H1 (cell line): ENCODE measurements at regions not wholly inside any gene's neighbourhood (a gene's known extent, or its start where the extent isn't known, plus 50 kb on each side); places are given as distances from the start of the nearest gene placed in this dataset.

ENCODE experiments used
- CTCF ChIA-PET: fragments of 300-600 bp; sonication (Branson Sonifier 250); formaldehyde crosslinking; loops from one replicate; lab custom pipeline; 2021; ENCODE audit not compliant: partially characterized antibody; lab: Charles Lee
- POLR2A ChIA-PET: fragments of 300-600 bp; sonication (Branson Sonifier 250); formaldehyde crosslinking; loops from one replicate; lab custom pipeline; 2021; ENCODE audit warnings: inconsistent platforms; ENCODE audit not compliant: partially characterized antibody; lab: Charles Lee
- DNase-seq, 2 experiments: peaks; one replicate each; pipeline versions ENCODE4 v3.0.0 to v3.0.0-alpha.2; 2010 to 2022; ENCODE audit warnings: low spot score in 2 of 2, low read depth in 1 of 2, mixed read lengths in 1 of 2
- FAIRE-seq: peaks from 2 replicates; lab custom pipeline; 2011; peaks lifted over from hg19 to GRCh38; lab: Jason Lieb, UNC
- H2AFZ ChIP-seq: 2 replicates; pipeline ENCODE4 v1.8.1; 2012; ENCODE audit warnings: low read length, inconsistent platforms
- H2AK5ac ChIP-seq: 2 replicates; pipeline ENCODE4 v1.6.1; 2013; ENCODE audit warnings: low read depth, low read length
- H2BK120ac ChIP-seq: replicated peaks from 2 replicates; pipeline ENCODE3; 2013; ENCODE audit warnings: low read depth, low read length, inconsistent platforms
- H2BK12ac ChIP-seq: 2 replicates; pipeline ENCODE4 v1.6.1; 2013; ENCODE audit warnings: low read depth, low read length
- H2BK15ac ChIP-seq: 2 replicates; pipeline ENCODE4 v1.6.1; 2013; ENCODE audit warnings: low read length
- H2BK20ac ChIP-seq: 2 replicates; pipeline ENCODE4 v1.6.1; 2013; ENCODE audit warnings: low read length
- H2BK5ac ChIP-seq: 2 replicates; pipeline ENCODE4 v1.6.1; 2013; ENCODE audit warnings: low read depth, low read length
- H3K14ac ChIP-seq: 2 replicates; pipeline ENCODE4 v1.6.1; 2013; ENCODE audit warnings: inconsistent platforms; ENCODE audit not compliant: insufficient read length
- H3K18ac ChIP-seq: 2 replicates; pipeline ENCODE4 v1.6.1; 2013; ENCODE audit warnings: low read length; ENCODE audit errors: extremely low read depth
- H3K23ac ChIP-seq: 2 replicates; pipeline ENCODE4 v1.6.1; 2013; ENCODE audit warnings: inconsistent platforms; ENCODE audit not compliant: insufficient read length
- H3K23me2 ChIP-seq: 2 replicates; pipeline ENCODE4 v1.6.1; 2013; ENCODE audit warnings: low read depth, low read length
- H3K27ac ChIP-seq: 2 replicates; pipeline ENCODE4 v1.6.1; 2011; ENCODE audit warnings: low read depth, low read length, inconsistent platforms
- H3K27me3 ChIP-seq, 4 experiments: replicated peaks in 1 of 4; 1 replicate in 1 of 4; 2 replicates in 3 of 4; pipeline versions ENCODE4 v1.6.1 to v1.8.1; 2011 to 2013; ENCODE audit warnings: low read length in 3 of 4, mild to moderate bottlenecking in 3 of 4, inconsistent platforms in 2 of 4, mixed read lengths in 2 of 4, moderate library complexity in 1 of 4; ENCODE audit not compliant: control insufficient read depth in 3 of 4, insufficient read depth in 3 of 4; ENCODE audit errors: extremely low read depth in 1 of 4
- H3K36me3 ChIP-seq, 4 experiments: 2 replicates each; pipeline versions ENCODE4 v1.6.1 to v1.8.1; 2011 to 2013; ENCODE audit warnings: mild to moderate bottlenecking in 4 of 4, low read length in 3 of 4, moderate library complexity in 2 of 4, control low read depth in 1 of 4, inconsistent platforms in 1 of 4; ENCODE audit not compliant: insufficient read depth in 4 of 4, control insufficient read depth in 2 of 4
- H3K4ac ChIP-seq: replicated peaks from 2 replicates; pipeline ENCODE3; 2013; ENCODE audit warnings: low read length, low read depth, mixed read lengths, inconsistent platforms; ENCODE audit not compliant: insufficient read length
- H3K4me1 ChIP-seq, 4 experiments: replicated peaks in 1 of 4; 1 replicate in 1 of 4; 2 replicates in 3 of 4; pipeline versions ENCODE4 v1.6.1 to v1.8.1; 2011 to 2013; ENCODE audit warnings: low read length in 3 of 4, inconsistent platforms in 2 of 4, mixed read lengths in 1 of 4; ENCODE audit not compliant: insufficient read depth in 4 of 4, control insufficient read depth in 3 of 4
- H3K4me2 ChIP-seq, 2 experiments: 2 replicates each; pipeline versions ENCODE4 v1.6.1 to v1.8.1; 2011 to 2013; ENCODE audit warnings: low read depth in 2 of 2, low read length in 2 of 2, control low read depth in 1 of 2, inconsistent platforms in 1 of 2, mild to moderate bottlenecking in 1 of 2; ENCODE audit not compliant: insufficient read depth in 1 of 2
- H3K4me3 ChIP-seq, 4 experiments: fragments of 200-600, 300-600 bp in 1 of 4; sonication (generic), shearing (Covaris generic), sonication (Bioruptor Twin) in 1 of 4; 2 replicates each; pipeline versions ENCODE4 v1.5.1 to v1.8.1; 2011 to 2016; ENCODE audit warnings: low read length in 4 of 4, low read depth in 3 of 4, control low read depth in 2 of 4, inconsistent platforms in 2 of 4, mild to moderate bottlenecking in 2 of 4, mixed read lengths in 1 of 4, moderate library complexity in 1 of 4; ENCODE audit not compliant: insufficient read depth in 2 of 4; ENCODE audit errors: extremely low read depth in 1 of 4
- H3K56ac ChIP-seq: replicated peaks from 2 replicates; pipeline ENCODE3; 2013; ENCODE audit warnings: low read depth, mild to moderate bottlenecking, mixed read lengths, low read length, inconsistent platforms; ENCODE audit not compliant: insufficient read length
- H3K79me1 ChIP-seq: 2 replicates; pipeline ENCODE4 v1.6.1; 2013; ENCODE audit warnings: low read depth, low read length, control low read depth
- H3K79me2 ChIP-seq, 2 experiments: 2 replicates each; pipeline versions ENCODE4 v1.6.1 to v1.8.1; 2012 to 2013; ENCODE audit warnings: low read length in 2 of 2, mild to moderate bottlenecking in 2 of 2, inconsistent platforms in 1 of 2; ENCODE audit not compliant: insufficient read depth in 2 of 2, control insufficient read depth in 1 of 2
- H3K9ac ChIP-seq, 4 experiments: replicated peaks in 1 of 4; 1 replicate in 1 of 4; 2 replicates in 3 of 4; pipeline versions ENCODE4 v1.6.1 to v1.8.1; 2011 to 2013; ENCODE audit warnings: low read depth in 3 of 4, low read length in 3 of 4, control low read depth in 2 of 4, mild to moderate bottlenecking in 2 of 4, moderate library complexity in 2 of 4, inconsistent platforms in 1 of 4; ENCODE audit errors: extremely low read depth in 1 of 4
- H3K9me3 ChIP-seq, 2 experiments: 2 replicates each; pipeline versions ENCODE4 v1.6.1 to v1.8.1; 2012 to 2013; ENCODE audit warnings: mild to moderate bottlenecking in 2 of 2, moderate library complexity in 2 of 2, control low read depth in 1 of 2, inconsistent platforms in 1 of 2, low read depth in 1 of 2, low read length in 1 of 2, mixed read lengths in 1 of 2; ENCODE audit not compliant: insufficient read depth in 2 of 2
- H4K20me1 ChIP-seq, 2 experiments: replicated peaks in 1 of 2; 2 replicates each; pipeline versions ENCODE3 to v1.8.1; 2011 to 2013; ENCODE audit warnings: inconsistent platforms in 2 of 2, low read length in 2 of 2, mild to moderate bottlenecking in 1 of 2; ENCODE audit not compliant: insufficient read depth in 2 of 2, control insufficient read depth in 1 of 2
- H4K5ac ChIP-seq: 2 replicates; pipeline ENCODE4 v1.6.1; 2013; ENCODE audit warnings: low read length, low read depth, mixed read lengths, inconsistent platforms; ENCODE audit not compliant: insufficient read length
- H4K8ac ChIP-seq: 2 replicates; pipeline ENCODE4 v1.8.0; 2013; ENCODE audit warnings: mild to moderate bottlenecking, moderate library complexity, low read length, inconsistent platforms; ENCODE audit not compliant: insufficient read depth; ENCODE audit errors: extremely low read depth
- H4K91ac ChIP-seq: replicated peaks from 2 replicates; pipeline ENCODE3; 2013; ENCODE audit warnings: low read length, mixed read lengths, inconsistent platforms; ENCODE audit not compliant: insufficient read length
- BRCA1 ChIP-seq: IDR thresholded peaks from 2 replicates; pipeline ENCODE4 v1.6.1; 2012; ENCODE audit warnings: low read depth, low read length, improper control_type of control experiment
- CEBPB ChIP-seq: IDR thresholded peaks from 2 replicates; pipeline ENCODE4 v1.6.1; 2012; ENCODE audit warnings: low read depth, low read length
- CREB1 ChIP-seq: IDR thresholded peaks from 2 replicates; pipeline ENCODE4 v1.6.1; 2012; ENCODE audit warnings: inconsistent platforms
- EGR1 ChIP-seq: IDR thresholded peaks from 2 replicates; pipeline ENCODE4 v1.6.1; 2011; ENCODE audit warnings: low read depth, low read length, borderline replicate concordance
- EZH2 ChIP-seq: fragments of 200-600 bp; sonication (generic); IDR thresholded peaks from 2 replicates; pipeline ENCODE4 v1.7.1; 2012; ENCODE audit warnings: low read depth, mild to moderate bottlenecking, moderate library complexity, low read length, inconsistent platforms; ENCODE audit not compliant: severe bottlenecking
- RBBP5 ChIP-seq: IDR thresholded peaks from 2 replicates; pipeline ENCODE4 v1.7.1; 2012; ENCODE audit warnings: low read depth, mild to moderate bottlenecking, inconsistent platforms, low read length, moderate library complexity, borderline replicate concordance
- RFX5 ChIP-seq: IDR thresholded peaks from 2 replicates; pipeline ENCODE4 v1.6.1; 2011; ENCODE audit warnings: low read depth, low read length, improper control_type of control experiment, borderline replicate concordance
- SIN3A ChIP-seq, 2 experiments: IDR thresholded peaks in 1 of 2; conservative IDR thresholded peaks in 1 of 2; 2 replicates each; pipeline ENCODE4 v1.6.1; 2011 to 2012; ENCODE audit warnings: low read length in 2 of 2, improper control_type of control experiment in 1 of 2, low read depth in 1 of 2, mild to moderate bottlenecking in 1 of 2
- SIX5 ChIP-seq: IDR thresholded peaks from 2 replicates; pipeline ENCODE4 v1.6.1; 2011; ENCODE audit warnings: mild to moderate bottlenecking, low read depth, low read length
- SP1 ChIP-seq: IDR thresholded peaks from 2 replicates; pipeline ENCODE4 v1.6.1; 2011; ENCODE audit warnings: low read depth, low read length
- TBP ChIP-seq: IDR thresholded peaks from 2 replicates; pipeline ENCODE4 v1.6.1; 2011; ENCODE audit warnings: low read depth, low read length, improper control_type of control experiment
- WGBS, 2 experiments: shearing (Covaris generic) in 1 of 2; methylation state at CpG; one replicate each; pipeline versions ENCODE4 v1.1.6 to v1.1.7; 2013 to 2015; ENCODE audit warnings: low lambda C conversion rate in 2 of 2, mixed read lengths in 2 of 2, inconsistent platforms in 1 of 2, low coverage in 1 of 2, missing lambda C conversion rate in 1 of 2; ENCODE audit not compliant: insufficient replicate concordance in 2 of 2, insufficient coverage in 1 of 2, insufficient read length in 1 of 2; ENCODE audit errors: extremely low coverage in 1 of 2, missing lambda C conversion rate in 1 of 2; 5-methylcytosine and 5-hydroxymethylcytosine counted together
- TF ChIP-seq, protein P1 (sequence below): IDR thresholded peaks from 2 replicates; pipeline ENCODE4 v1.6.1; 2011; ENCODE audit warnings: low read depth, mild to moderate bottlenecking, low read length; ENCODE audit not compliant: insufficient read depth

DNA sequence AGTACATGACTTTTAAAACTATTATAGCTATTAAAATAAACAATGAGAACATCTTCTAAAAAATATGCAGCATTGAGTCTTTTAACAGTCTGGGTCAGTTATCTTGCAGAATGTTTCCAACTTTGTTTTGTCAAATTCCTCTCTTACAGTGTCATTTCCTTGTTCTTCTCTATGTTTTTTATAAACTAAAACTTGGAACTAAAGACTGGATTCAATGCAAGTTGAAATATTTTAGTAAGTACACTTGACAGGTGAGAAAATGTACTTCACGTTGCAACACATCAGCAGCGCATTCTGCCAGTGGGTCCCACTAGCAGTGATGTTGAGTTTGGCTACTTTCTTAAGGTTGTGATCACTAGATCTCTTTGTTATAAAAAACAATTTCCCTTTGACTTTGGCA lies 1407.6 kb upstream of the RAG2 start:
- Histone ChIP-seq H2BK120ac (no peak overlapping the region), H3K4ac (no peak overlapping the region), H3K4me3 (no peak overlapping the region), H4K91ac (no peak overlapping the region), H3K27me3 (peaks cover 0 to 1% (median 0%) of the 10 kb centered on the region in 4 experiments; a peak in 1 of 7 replicates), H2AK5ac (no peak overlapping the region), H3K9me3 (0 out of 4 replicates have a peak, but pooled peaks cover 0 to 3% of the 10 kb centered on the region in 2 experiments), H2BK5ac (no peak overlapping the region), H3K27ac (no peak overlapping the region), H4K20me1 (no peaks in the 10 kb centered on the region)
- POLR2A ChIA-PET = no interaction called here
- TF ChIP-seq SIN3A (conservative IDR thresholded peaks at IDR 0.05 in 1 of 2, IDR thresholded peaks at IDR 0.05 in 1 of 2; ENCODE audit: low read depth in 1 of 2, low read length in 2 of 2) = no peak
- no peak for TF ChIP-seq SIX5
- TF ChIP-seq RFX5 = no peak
- TF ChIP-seq, protein P1, sequence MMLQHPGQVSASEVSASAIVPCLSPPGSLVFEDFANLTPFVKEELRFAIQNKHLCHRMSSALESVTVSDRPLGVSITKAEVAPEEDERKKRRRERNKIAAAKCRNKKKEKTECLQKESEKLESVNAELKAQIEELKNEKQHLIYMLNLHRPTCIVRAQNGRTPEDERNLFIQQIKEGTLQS = no peak
- TF ChIP-seq BRCA1 = no peak
- TF ChIP-seq RBBP5 = no peak
- no peak for TF ChIP-seq EGR1
- TF ChIP-seq EZH2 = no peak
- TF ChIP-seq SP1 = no peak
- no peak for TF ChIP-seq CREB1
- TF ChIP-seq TBP = no peak
- no peak for TF ChIP-seq CEBPB
- TF ChIP-seq, all 59 proteins: peak for 0
- no peak overlapping the region for H3K4me2 ChIP-seq
- no peak overlapping the region for H3K9ac ChIP-seq
- WGBS, 2 experiments = 96% methylated on average over 2 of the region's 2 CpGs; no CpG with 5 or more reads in 1 of the 2 experiments
- H2AFZ ChIP-seq = no peak overlapping the region
- no peak for DNase-seq
- H2BK20ac ChIP-seq = no peak overlapping the region
- no peak overlapping the region for H2BK15ac ChIP-seq
- no peak for FAIRE-seq
- H3K23ac ChIP-seq = no peak overlapping the region
- H3K18ac ChIP-seq = no peak overlapping the region
- H3K79me2 ChIP-seq = no peaks in the 10 kb centered on the region
- H3K56ac ChIP-seq = no peak overlapping the region
- no peak overlapping the region for H2BK12ac ChIP-seq
- H4K5ac ChIP-seq = no peak overlapping the region
- no peak overlapping the region for H3K14ac ChIP-seq
- H3K23me2 ChIP-seq = no peaks in the 10 kb centered on the region
- CTCF ChIA-PET = interaction anchor here (0.6 kb wide), 2 partner anchors 23 to 454 kb away, joined by 4 read pairs; no protein-coding TSS in a partner anchor
- no peaks in the 10 kb centered on the region for H3K79me1 ChIP-seq
- H4K8ac ChIP-seq = no peak overlapping the region
- no peaks in the 10 kb centered on the region for H3K4me1 ChIP-seq
- H3K36me3 ChIP-seq = no peaks in the 10 kb centered on the region
